Skeletal muscle tissue (tissue), 3 donors: ENCODE measurements at regions not wholly inside any gene's neighbourhood (a gene's known extent, or its start where the extent isn't known, plus 50 kb on each side); places are given as distances from the start of the nearest gene placed in this dataset.
"Not testable (repeated sequence)": the region's sequence is repeated elsewhere in the genome, so short reads cannot be mapped to it uniquely, and the experiment has no call there.

Experiments used
- H3K27ac ChIP-seq: one replicate; pipeline ENCODE4 v1.7.0; 2013; ENCODE audit warnings: mild to moderate bottlenecking, low read depth, low read length, inconsistent platforms
- H3K27me3 ChIP-seq, 3 donors: one replicate each; pipeline ENCODE4 v1.7.0; 2013; ENCODE audit warnings: low read length in 3 of 3; ENCODE audit not compliant: control insufficient read depth in 3 of 3, insufficient read depth in 3 of 3
- H3K36me3 ChIP-seq, 3 donors: one replicate each; pipeline ENCODE4 v1.7.0; 2013; ENCODE audit warnings: low read length in 3 of 3; ENCODE audit not compliant: control insufficient read depth in 3 of 3, insufficient read depth in 3 of 3
- H3K4me1 ChIP-seq, 3 donors: one replicate each; pipeline ENCODE4 v1.7.0; 2013; ENCODE audit warnings: low read length in 3 of 3, mild to moderate bottlenecking in 3 of 3; ENCODE audit not compliant: control insufficient read depth in 3 of 3, insufficient read depth in 3 of 3
- H3K4me3 ChIP-seq, 3 donors: one replicate each; pipeline ENCODE4 v1.7.0; 2013; ENCODE audit warnings: low read length in 3 of 3
- H3K9ac ChIP-seq, 3 donors: one replicate each; pipeline ENCODE4 v1.7.0; 2013; ENCODE audit warnings: low read length in 3 of 3, mild to moderate bottlenecking in 3 of 3, moderate library complexity in 2 of 3, low read depth in 1 of 3
- H3K9me3 ChIP-seq, 3 donors: one replicate each; pipeline ENCODE4 v1.7.0; 2013; ENCODE audit warnings: low read length in 3 of 3; ENCODE audit not compliant: control insufficient read depth in 3 of 3
- donor health status: Osteomylitis.

DNA sequence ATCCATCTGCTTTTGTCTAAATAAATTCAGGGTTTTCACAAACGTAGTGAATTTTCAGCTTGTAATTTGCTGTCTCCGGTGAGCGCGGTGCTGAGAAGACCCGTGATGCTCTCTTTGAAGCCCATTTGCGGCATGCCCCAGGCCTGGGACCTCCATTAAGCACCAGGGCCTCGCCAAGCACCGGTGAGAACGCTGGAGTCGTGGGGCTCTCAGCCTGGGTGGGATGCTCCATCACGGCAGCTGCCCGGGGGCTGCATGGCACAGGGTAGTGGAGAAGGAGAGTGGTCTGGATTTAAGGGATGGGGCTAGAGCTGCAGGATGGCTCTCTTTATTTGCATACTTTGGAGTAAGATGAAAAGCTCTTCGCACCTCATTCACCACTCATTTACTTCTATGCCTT is 248.7 kb downstream of the ABCC12 start:
- Histone ChIP-seq H3K4me3 (no peak overlapping the region), H3K27me3 (no peaks in the 10 kb centered on the region), H3K9ac (no peak overlapping the region), H3K9me3 (no peaks in the 10 kb centered on the region), H3K4me1 (no peaks in the 10 kb centered on the region), H3K36me3 (no peaks in the 10 kb centered on the region), H3K27ac (no peak overlapping the region)

DNA sequence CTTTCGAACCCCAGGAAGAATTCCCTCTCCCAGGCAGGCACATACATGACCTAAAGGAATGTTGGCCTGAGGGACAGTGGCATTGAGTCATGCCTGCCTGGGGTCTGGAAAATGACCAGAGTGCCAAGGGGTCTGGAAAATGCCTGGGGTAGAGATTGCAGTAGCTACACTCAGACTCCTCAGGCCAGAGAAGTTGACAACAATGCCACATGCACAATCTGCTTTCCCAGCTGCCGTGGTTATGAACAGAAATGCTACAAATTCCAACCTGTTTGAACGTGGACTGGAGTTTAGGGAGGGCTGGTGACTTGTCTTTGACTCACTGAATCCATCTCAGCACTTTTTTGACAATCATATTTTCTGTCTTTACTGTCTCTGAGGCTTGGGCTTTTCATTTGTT is 250.0 kb downstream of the ABCC12 start:
- Histone ChIP-seq H3K36me3 (no peaks in the 10 kb centered on the region), H3K9ac (no peak overlapping the region), H3K4me3 (no peak overlapping the region)

DNA sequence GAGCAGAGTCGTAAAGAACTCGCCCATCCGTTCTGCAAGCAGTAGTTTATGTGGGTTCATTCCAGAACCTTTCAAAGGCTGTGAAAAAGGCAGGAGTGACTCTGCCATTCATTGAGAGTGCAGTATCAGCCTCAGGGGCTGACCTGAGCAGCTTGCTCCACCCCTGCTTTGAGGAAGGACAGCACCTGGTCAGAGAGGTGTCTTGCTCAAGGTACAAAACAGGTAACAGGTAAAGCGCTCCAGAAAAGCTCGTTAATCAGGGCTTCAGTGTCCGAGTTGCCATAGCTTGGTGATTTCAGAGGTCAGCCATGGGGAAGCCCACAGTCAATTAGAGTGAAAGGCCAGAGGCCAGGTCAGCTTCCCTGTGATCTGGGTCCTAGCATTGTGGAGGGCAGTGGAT is 251.1 kb downstream of the ABCC12 start:
- Histone ChIP-seq H3K27ac (no peak overlapping the region), H3K9me3 (no peaks in the 10 kb centered on the region), H3K27me3 (no peaks in the 10 kb centered on the region), H3K36me3 (no peaks in the 10 kb centered on the region), H3K9ac (no peak overlapping the region), H3K4me1 (no peaks in the 10 kb centered on the region), H3K4me3 (no peak overlapping the region)

More for the DNA sequence above, 250.0 kb downstream of the ABCC12 start:
- Histone ChIP-seq H3K27me3 (no peaks in the 10 kb centered on the region), H3K4me1 (no peaks in the 10 kb centered on the region), H3K9me3 (no peaks in the 10 kb centered on the region), H3K27ac (no peak overlapping the region)

DNA sequence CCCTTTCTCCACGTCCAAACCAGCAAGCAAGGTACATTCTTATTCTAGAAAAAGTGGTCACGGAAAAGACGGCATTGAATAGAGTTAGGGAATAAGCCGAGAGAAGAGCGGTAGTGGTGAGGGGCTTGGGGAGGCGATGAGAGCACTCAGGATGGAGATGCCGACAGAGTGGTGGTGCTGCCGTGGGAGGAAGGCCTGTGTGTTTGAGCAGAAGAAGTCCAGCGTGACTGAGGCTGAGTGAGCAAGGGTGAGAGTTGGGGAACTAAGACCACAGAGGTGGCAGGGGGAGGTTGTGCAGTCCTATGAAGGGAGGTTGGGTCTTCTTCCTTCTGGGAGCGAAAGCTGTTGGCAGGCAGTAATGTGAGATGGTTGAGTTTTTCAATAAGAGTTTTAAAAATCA is 252.3 kb downstream of the ABCC12 start:
- Histone ChIP-seq H3K36me3 (no peaks in the 10 kb centered on the region), H3K4me3 (no peak overlapping the region), H3K27me3 (no peaks in the 10 kb centered on the region), H3K9ac (no peak overlapping the region), H3K27ac (no peak overlapping the region), H3K9me3 (no peaks in the 10 kb centered on the region), H3K4me1 (no peaks in the 10 kb centered on the region)

DNA sequence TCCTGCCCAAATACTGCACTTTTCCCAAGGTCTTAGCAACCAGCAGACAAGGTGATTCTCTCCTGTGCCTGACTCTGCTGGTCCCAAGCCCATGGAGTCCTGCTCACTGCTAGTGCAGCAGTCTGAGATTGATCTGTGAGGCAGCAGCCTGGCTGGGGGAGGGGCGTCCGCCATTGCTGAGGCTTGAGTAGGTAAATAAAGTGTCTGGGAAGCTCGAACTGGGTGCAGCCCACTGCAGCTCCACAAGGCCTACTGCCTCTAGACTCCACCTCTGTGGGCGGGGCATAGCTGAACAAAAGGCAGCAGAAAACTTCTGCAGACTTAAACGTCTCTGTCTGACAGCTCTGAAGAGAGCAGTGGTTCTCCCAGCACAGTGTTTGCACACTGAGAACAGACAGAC is 258.7 kb downstream of the ABCC12 start:
- H3K27me3 ChIP-seq, H3K27ac ChIP-seq, H3K9me3 ChIP-seq, H3K9ac ChIP-seq, H3K4me3 ChIP-seq, H3K4me1 ChIP-seq, H3K36me3 ChIP-seq: not testable (repeated sequence)

DNA sequence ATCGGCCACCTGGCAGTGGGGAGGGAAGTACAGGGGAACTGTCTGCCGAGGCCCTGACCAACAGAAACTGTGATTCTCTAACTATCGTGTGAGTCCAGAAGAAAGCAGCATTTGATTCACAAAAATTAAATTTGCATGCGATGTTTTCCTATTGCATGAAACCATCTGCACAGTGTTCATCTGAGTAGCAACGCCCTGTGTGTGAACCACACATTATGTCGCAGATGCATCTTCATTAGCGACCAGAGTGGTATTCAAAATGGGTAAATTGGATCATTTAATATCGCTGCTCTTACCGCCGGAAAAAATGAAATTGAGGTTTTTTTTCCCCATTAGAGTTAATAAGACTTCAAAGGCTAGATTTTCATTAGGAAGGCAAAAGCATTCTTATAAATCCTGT is 260.6 kb downstream of the ABCC12 start:
- Histone ChIP-seq H3K4me3 (no peak overlapping the region), H3K36me3 (no peaks in the 10 kb centered on the region), H3K9me3 (no peaks in the 10 kb centered on the region), H3K4me1 (no peaks in the 10 kb centered on the region), H3K27ac (no peak overlapping the region), H3K9ac (no peak overlapping the region), H3K27me3 (no peaks in the 10 kb centered on the region)

DNA sequence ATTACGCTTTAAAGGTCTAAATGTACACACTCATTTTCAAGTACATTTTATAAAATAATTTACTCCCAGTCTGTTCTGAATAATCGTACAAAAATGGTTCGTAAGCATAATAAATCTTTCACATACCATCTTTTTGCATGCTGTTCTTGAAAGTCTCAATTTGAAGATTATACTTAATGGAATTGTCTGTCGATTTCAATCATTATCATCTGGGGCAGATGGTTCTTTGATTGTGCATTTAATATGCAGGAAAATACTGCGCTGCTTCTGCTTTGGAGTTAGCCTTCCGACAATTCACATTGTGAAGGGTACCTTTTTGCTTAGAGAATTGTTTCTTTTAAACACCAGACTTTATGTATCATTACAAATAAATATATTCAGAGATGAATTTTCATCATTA is 262.8 kb downstream of the ABCC12 start:
- no peaks in the 10 kb centered on the region for H3K27me3 ChIP-seq
- no peak overlapping the region for H3K4me3 ChIP-seq
- H3K4me1 ChIP-seq, result peaks cover 3 to 8% (median 7%) of the 10 kb centered on the region in 3 donors
- no peak overlapping the region for H3K27ac ChIP-seq
- H3K9ac ChIP-seq, result no peak overlapping the region
- no peaks in the 10 kb centered on the region for H3K9me3 ChIP-seq
- no peaks in the 10 kb centered on the region for H3K36me3 ChIP-seq

DNA sequence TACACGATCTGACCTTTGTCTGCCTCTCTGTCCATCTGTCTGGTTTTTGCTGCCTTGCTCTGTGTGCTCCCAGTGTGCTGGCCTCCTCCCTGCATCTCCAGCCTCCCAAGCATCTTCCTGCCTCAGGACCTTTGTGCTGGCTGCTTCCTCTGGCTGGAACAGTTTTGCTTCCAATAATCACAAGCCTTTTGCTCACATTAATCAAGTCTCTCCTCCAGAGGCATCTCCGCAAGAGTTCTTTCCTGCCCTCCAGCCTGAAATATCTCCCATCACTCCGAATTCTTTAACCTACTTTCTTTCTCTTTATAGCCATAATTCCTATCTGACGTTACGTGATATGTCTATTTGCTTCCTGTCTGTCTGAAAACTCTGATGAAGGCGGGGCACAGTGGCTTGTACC is 267.1 kb downstream of the ABCC12 start:
- H3K27ac ChIP-seq, result no peak overlapping the region
- H3K36me3 ChIP-seq, result no peaks in the 10 kb centered on the region
- H3K27me3 ChIP-seq, result no peaks in the 10 kb centered on the region
- no peak overlapping the region for H3K9ac ChIP-seq
- no peak overlapping the region for H3K4me3 ChIP-seq
- H3K4me1 ChIP-seq, result peaks cover 8 to 15% (median 12%) of the 10 kb centered on the region in 3 donors
- no peaks in the 10 kb centered on the region for H3K9me3 ChIP-seq

DNA sequence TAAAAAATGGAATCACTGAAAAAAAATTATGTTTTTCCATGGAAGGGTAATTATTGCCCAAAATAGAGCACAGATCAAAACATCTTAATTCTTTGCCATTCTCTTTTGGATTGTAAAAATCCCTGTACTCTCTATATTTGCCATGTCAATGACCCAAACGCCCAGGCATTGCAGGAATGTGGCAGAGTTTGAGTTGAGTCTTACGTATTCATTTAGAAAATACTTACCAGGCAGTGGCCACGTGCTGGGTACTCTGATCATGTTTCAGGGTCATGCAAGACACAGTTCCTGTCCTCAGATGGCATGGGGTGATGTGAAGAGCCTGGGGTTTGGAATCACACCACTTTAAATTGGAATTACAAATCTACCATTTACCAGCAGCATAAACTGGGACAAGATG is 267.7 kb downstream of the ABCC12 start:
- no peaks in the 10 kb centered on the region for H3K9me3 ChIP-seq
- no peaks in the 10 kb centered on the region for H3K27me3 ChIP-seq
- H3K4me1 ChIP-seq, result peaks cover 8 to 15% (median 12%) of the 10 kb centered on the region in 3 donors
- no peak overlapping the region for H3K9ac ChIP-seq
- H3K27ac ChIP-seq, result no peak overlapping the region
- no peaks in the 10 kb centered on the region for H3K36me3 ChIP-seq
- no peak overlapping the region for H3K4me3 ChIP-seq

DNA sequence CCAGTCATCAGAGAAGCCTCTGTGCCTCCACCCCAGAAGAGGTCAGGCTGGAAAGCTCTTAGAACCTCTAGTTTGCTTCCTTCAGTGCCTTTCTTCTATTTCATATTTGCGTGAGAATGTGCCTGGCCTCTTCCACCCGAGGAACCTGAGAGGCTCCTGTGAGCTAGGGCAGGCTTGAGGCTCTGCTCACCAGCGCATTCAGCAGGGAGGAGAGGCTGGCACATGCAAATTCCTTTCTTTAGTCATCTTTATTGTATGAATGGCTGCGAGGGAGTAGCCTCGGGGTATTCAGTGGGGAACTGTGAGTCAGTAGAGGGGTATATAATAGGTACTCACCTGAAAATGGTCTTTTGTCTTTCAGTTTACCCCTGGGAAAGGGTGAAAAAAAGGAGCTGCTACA is 268.3 kb downstream of the ABCC12 start:
- no peaks in the 10 kb centered on the region for H3K36me3 ChIP-seq
- no peaks in the 10 kb centered on the region for H3K27me3 ChIP-seq
- H3K9me3 ChIP-seq, result no peaks in the 10 kb centered on the region
- peaks cover 8 to 15% (median 12%) of the 10 kb centered on the region in 3 donors for H3K4me1 ChIP-seq
- H3K4me3 ChIP-seq, result no peak overlapping the region
- H3K9ac ChIP-seq, result no peak overlapping the region
- no peak overlapping the region for H3K27ac ChIP-seq
